Amniotic epithelial cell (primary cell): ENCODE measurements at regions not wholly inside any gene's neighbourhood (a gene's known extent, or its start where the extent isn't known, plus 50 kb on each side); places are given as distances from the start of the nearest gene placed in this dataset.

Experiments used
- DNase-seq: peaks from one replicate; pipeline ENCODE4 v3.0.0-alpha.2; 2010; ENCODE audit warnings: low read depth

DNA sequence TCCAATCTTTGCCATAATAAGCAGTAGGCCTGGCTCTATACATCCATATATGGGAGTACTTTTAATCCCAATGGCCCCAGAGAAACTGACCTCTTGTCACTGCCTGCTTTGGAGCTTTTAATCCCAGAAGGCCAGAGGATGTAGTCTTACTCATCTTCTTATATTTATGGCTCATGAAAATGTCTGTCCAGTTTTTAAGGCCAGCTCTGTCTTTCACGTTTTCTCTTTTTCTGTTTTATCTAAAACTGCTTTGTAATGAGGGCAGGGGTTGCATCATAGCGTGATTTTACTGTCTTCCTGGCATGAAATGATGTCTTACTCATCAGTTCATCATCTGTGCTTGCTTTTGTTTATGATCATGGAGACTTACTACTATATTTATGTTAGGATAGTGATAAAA, 1094.9 kb downstream of the MAT2B start:
- peak; percentile 93 for DNase-seq

DNA sequence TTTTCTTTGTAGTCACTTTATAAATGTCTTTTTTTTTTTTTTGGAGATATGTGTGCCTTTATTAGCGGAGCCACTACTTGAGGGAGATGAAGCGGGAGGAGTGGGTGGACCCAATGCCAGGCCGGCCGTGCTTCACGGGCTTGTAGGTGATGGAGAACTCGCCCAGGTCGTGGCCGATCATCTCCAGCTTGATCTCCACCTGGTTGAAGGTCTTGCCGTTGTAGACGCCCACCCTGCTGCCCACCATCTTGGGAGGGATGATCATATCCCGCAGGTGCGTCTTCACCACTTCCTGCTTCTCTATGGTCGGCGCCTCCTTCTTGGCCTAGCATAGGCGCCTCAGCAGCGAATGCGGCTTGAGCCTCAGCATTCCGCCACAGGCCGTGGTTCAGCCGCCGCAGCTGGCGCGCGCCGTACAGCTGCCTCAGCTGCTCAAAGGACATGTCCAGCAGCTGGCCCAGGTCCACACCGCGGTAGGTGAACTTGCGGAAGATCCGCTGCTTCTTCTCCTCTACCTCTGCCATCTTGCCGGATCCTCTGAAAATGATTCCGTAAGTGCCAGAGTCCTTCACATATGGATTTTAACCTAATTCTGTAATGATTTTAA, 1095.6 kb downstream of the MAT2B start:
- DNase-seq: no peak

DNA sequence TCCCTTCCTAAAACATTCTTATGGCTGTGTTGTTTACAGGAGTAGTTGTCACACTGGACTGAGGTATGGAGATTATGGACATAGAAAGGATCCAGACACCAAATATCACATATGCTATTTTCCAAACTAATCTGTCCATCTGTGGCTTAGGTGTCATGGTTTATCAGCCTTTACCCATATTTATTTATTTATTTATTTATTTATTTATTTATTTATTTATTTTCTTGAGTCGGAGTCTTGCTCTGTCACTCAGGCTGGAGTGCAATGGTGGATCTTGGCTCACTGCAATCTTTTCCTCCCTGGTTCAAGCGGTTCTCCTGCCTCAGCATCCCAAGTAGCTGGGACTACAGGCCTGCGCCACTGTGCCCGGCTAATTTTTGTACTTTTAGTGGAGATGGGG, 1103.1 kb downstream of the MAT2B start:
- no peak for DNase-seq

DNA sequence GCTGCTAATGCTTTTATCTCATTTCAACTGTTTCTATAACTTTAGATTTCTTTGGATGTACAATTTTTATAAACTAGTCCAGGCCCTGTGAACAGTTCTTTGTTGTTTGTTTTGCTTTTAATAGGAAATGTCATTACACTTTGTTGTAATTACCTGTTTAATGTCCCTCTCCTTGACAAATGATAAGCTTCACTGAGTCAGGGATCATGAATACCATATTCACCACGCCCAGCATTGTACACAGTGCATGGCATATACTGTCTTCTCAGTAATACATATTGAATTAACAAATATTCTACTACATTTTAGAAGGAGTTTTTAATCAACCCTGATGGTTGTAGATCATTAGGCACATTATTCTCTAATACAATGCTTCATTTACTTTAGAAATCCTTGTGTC, 1105.0 kb downstream of the MAT2B start:
- DNase-seq: no peak

DNA sequence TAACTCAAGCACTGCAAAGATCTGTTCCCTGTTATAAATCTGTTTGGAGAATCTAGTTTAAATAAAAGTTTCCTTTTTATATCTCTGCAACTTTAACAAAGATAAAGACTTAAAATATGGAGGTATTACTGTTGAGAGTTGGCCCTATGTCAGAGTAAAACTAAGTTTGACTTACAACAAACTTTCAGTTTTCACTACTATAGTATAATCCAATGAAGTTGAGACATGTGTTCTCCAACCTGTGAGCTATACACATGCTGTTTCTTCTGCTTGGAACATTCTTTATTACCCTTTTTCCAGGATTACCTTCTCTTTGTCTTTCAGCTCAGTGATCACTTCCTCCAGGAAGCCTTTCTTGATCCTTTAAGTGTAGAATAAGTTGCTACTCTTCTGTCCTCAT, 1109.3 kb downstream of the MAT2B start:
- DNase-seq: no peak

DNA sequence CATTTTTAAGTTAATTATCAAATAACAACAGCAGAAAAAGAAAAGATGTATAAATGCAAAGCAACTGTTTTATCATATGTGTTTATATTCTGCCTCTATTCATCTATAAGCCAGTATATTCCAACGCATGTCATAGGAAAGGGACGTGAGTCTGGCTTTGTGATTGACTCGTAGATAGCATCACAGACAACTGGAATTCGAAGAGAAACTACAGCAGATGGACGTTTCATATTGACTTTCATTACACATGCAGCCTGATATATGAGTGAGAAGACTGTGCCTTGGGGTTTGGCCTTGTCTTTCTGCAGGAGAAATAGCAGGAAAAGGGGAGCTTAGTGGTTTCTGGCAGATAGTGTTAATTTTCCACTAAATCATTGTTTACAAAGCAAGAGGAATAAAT, 1111.9 kb downstream of the MAT2B start:
- no peak for DNase-seq

DNA sequence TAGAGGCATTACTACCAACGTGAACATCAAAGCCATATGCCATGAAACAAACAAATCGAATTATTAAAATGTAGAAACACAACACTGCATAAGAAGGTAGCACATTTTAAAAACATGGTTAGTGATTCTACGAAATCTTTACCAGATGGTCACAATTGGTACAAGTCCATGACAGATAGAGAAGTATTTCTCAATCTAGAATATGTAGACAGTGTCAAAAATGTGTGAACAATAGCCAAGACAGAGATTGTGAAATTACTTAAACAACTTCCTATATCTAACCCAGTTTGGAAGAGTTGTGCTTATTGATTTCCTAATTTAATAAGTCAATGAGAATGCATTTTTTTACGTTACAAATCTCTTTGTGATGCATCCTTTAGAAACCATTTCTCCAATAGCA, 1121.6 kb downstream of the MAT2B start:
- DNase-seq: no peak

DNA sequence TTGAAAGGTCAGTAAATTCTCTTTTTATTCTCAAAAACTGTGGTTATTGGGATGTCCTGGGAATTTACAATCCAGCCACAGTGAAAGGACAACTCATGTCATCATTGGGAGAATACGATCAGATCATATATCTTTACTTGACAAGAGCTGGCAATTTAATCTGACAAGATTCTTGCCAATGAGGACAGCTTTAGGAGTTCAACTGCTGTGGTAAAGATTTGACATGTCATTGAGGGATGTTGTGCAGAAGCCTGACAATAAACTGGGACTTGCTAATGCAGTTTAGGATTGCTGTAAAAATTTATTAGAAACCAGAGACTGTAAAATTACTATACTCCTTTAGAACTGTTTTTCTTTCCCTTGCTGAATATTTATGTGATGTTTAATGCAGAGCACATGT, 1131.0 kb downstream of the MAT2B start:
- no peak for DNase-seq

DNA sequence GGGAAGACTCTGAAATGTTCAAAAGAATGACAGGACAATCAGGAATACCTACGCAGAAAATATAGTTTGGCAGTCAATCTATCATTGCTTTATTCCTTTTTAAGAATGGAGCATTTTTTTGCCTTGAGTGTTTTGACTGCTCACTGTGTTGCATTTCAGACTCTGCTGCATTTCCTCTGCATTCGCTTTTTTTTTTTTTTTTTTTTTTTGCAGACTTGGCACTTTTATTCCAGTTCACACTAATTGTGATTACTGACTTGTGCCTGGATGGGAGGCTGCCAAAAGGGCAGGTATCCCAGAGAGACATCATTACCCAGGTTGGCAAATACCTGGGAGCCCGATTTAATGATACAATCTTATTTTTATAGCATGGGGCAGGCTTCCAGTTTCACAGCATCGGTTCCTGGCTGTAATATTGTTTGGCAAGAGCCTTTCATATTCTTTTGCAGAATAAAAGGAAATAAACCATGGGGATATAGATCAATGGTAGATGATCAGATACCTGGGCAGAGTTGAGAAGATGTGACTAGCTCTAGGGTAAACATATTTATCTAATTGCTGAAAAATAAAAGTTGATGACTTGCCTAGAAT, 1132.6 kb downstream of the MAT2B start:
- DNase-seq: no peak

DNA sequence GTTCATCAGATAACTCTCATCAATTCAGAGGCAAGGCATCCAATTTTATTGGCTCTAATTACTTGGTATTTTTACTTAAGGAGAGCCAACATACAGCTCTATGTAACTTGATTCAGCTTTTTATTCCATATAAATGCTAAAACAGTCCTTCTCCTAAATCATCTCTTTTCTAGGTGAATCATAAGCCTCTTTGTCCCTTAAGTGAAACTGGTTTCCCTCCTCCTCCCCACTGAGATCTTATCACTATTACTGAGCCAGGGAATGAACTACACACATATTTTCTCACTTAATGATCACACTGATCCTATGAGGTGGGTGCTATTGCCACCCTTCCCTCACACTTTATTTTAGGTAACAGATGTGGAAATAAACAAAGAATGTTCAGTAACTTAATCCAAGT, 1143.8 kb downstream of the MAT2B start:
- no peak for DNase-seq

DNA sequence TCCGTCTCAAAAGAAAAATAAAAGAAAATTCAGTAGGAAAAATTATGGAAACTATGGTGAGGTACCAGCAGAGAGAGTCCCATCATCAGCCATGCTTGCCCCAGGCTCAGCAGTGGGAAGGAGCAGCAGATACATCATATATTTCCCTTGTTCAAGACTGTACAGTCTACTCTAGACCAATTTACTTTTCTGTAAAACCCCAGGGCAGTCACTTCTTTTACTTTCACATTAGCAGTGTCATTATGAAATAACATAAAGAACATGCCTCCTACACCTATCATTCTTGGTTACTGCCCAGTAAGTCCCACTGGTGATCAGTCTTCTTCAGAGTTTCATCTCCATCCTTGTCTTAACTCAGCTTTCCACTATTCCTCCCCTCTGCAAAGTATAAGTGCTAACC, 1145.0 kb downstream of the MAT2B start:
- no peak for DNase-seq

DNA sequence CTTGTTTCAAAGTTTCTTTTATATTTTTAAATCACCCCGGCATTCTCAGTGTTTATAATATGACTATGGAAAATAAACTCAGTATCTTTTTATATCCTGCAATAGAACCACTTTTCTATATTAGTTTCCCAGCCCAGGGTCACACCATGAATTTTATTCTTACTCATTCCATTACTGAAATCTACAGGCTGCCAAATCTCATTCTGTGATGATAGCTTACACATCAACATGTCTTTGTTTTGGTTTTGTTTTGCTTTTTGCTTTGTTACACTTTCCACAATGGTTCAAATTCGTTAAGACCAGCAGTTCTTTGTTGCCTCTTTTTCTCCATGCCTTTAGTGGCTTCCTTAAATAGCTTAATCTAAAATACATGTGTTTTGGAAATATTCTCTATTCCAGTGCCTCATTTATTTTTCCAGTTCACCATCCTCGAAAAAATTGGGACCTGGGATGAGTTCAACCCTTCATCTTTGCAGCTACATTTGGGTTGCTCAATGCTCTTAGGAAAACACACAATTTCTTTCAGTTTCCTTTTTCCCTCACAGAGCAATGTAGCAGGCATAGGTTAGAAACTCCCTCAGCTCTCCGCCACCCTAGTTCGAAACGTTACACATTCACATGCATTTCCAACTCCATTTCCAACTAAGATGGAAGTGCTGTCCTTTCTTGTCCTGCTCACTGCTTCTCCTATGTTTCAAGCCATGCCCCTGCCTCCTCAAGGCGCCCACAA, 1146.3 kb downstream of the MAT2B start:
- DNase-seq: no peak

DNA sequence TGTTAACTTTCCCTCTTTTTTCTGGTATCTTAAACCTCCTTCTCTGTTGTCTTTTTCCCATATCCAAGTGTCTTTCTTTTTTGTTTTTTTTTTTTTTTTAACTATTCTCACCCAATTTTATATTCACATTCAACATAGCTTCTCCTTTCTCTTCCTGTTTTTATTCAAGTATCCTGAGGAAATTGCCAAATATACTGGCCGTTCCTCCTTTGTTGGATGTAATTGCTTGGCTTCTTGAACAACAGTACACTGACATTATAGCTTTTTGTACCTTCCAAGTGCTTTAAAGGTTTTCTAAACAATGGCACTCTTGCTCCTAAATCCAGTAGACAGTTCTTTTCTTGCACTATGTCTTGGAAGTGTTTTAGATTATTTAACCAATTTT, 1146.8 kb downstream of the MAT2B start:
- no peak for DNase-seq

DNA sequence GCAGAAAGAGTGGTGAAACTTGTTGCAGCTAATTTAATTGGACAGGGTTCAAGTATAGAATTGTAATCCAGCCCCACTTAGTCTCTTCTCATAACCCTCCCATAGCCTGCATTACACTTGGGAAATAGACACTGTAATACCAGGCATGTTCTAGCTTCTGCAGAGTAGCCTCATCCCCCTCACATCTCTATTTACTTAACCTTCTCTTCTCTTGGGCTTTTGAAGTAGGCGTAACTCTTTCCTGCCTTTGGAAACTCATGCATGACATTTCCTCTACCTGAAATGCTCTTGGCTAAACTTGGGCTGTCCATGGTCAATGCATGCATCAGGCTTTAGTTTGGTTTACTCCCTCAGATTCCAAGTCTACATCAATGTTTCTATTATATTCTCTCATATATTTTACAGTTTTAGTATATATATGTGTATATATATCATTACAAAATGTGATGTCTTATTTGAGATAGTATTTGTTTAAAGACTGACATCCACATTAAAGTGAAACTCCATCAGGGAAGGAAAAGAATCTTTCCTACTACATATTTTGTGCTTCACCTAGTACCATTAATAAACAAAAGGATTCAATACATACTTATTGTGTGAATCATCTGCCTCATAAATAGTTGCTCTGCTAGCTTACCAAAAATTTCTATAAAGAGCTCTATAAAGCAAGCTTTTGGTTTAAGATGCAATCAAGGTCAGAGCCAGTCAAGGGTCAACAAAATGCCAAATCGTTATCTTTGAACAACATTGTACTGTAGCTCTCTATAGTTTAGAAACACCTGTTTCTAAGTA, 1158.0 kb downstream of the MAT2B start:
- peak; percentile 4 for DNase-seq

DNA sequence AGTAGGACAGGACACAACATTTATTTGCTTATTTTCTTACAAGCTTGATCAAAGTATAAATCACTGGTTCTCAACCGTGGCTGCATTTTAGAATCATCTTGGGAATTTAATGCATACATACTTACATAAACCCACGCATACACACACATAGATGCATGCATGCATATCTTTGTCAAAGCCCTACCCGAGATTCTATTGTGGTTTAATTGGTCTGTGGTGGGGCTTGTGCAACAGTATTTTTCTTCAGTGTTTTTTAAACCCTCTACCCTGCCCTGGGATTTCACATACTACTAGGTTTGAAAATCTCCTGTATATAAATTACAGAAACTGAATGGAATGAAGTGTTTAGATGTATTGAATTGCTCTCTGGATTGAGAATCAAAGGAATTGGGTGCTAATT, 1166.2 kb downstream of the MAT2B start:
- DNase-seq: peak; percentile 38

DNA sequence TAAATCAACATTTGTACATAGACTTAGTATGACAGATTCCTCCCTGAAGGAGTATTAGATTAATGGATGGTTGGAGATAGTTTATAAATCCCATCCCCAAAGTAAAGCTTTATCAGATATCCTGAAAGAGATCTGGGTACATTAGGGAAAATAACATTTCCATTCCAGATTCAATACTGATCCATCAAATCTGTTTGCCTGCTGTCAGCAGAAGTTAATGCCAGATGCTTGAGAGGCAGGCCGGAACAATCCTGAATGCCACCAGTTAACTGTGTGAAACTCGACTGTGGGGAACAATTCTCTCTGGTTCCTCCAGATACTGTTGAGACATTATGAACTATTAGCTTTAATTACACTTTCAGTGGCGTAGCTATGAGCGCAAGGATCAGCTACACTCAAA, 1166.8 kb downstream of the MAT2B start:
- no peak for DNase-seq

DNA sequence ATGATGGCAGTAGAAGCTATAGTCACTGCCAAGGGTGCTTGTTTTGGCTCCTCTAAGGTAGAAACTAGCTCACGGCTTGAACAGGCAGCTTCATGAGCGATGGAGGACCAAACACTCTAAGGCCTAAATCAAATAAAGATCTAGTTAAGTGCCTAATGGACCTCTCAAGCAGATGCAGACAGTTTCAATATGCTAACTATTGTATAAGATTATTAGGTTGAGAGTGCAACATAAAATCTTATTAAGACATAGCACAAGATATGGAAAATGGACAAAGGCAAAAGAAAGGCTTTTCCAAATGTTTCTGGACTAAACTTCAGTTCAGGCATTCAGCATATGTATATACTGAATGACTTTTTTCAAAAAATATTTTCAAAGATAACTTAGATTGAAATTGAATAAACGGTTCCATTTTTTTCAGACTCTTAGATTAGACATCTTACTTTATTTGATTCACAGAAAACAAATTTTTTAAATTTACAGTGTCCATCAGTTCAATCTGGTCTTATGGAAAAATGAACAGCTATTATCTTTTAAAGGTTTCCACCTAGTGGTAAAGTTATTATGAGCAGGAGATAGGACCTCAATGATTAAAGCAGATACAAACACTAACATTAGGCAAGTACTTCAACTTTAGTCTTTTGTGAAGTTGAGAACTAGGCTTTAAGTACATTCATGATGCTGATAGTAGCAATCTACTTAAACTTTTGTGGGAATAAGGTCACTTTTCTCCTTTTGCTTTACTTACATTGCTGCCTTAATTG, 1167.7 kb downstream of the MAT2B start:
- DNase-seq: peak; percentile 12

DNA sequence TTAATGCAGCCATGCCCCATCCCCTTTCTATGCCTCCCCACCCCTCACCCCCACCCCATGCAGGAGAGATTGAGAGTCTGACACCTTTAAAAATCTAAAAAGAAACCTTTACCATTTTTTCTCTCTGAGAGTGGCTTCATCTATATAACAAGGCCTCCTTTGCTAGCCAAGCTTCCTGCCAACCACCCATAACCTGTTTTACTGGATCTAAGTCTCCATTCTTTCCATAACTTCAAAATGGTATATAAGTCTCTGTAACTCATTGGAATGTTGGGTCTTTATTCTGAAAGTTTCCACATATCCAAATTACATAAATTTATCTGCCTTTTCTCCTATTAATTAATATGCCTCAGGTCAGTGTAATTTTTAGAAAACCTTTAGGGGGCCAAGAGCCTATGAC, 1174.0 kb downstream of the MAT2B start:
- DNase-seq: no peak

DNA sequence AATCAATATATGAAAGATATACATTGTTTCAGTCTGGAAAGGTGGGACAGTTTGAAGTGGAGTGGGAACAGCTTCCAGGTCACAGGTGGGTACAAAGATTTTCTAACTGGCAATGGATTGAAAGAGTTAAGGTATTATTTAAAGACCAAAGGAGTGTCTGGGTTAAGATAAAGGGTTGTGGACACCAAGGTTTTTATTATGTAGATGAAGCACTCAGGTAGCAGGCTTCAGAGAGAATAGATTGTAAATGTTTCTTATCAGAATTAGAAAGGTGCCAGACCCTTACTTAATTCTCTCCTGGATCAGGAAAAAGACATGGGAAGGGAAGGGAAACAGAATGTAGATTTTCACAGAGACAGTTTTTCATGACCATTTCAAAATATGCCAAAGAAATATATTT, 1174.8 kb downstream of the MAT2B start:
- DNase-seq: no peak

DNA sequence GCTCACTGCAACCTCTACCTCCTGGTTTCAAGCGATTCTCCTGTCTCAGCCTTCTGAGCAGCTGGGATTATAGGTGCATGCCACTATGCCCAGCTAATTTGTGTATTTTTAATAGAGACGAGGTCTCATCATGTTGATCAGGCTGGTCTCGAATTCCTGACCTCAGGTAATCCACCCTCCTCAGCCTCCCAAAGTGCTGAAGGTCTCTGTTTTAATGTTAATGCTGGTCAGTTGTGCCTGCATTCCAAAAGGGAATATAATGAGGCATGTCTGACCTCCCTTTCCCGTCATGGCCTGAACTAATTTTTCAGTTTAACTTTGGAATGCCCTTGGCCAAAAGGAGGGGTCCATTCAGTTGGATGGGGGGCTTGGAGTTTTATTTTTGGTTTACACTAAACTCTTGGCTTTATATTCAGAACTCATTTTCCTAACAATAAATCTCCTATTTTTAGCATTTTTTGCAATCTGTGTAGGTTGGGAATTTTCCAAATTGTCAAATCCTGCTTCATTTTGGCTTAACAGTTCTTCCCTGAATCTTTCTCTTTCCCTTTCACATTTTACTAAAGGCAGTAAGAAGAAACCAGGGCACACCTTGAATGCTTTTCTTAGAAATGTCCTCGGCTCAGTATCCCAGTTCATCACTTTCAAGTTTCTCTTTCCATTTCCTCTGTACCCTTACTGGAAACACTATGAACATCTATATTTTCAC, 1175.5 kb downstream of the MAT2B start:
- no peak for DNase-seq

DNA sequence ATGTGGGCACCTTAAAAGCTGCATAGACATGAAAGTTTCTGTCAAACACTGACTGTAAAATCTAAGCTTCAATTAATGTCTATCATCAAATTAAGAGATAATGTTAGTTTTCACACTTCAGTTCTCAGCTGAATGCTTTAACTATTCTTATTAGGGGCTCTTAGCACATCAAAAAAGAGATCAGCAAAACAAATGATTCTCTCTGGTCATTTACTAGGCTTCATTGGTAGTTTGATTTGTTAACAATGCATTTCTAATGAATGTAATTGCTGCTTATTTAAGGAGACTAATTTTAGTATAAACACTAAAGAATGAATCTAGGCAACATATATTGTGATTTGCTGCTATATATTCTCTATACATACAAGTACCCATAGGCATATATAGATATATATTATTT, 1182.0 kb downstream of the MAT2B start:
- DNase-seq: no peak

DNA sequence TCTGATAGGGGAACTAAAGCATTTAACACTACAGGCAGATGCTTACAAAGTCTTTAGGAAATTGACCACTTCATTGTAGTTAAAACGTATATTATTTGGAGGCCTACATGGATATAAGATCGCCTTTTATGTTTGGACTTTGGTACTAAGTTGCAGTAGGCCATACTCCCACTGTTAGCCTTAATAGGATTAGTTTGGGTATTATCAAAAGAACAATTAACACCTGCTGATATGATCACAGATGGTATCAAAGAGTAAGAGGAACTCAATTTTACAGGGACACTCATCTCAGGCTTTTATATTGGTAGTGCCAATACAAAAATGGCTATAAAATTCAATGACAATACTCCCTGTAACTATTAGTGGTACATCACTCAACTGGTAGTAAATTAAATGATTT, 1183.0 kb downstream of the MAT2B start:
- no peak for DNase-seq
